ENCODE measurements at regions not wholly inside any gene's neighbourhood (a gene's known extent, or its start where the extent isn't known, plus 50 kb on each side); places are given as distances from the start of the nearest gene placed in this dataset.

DNA sequence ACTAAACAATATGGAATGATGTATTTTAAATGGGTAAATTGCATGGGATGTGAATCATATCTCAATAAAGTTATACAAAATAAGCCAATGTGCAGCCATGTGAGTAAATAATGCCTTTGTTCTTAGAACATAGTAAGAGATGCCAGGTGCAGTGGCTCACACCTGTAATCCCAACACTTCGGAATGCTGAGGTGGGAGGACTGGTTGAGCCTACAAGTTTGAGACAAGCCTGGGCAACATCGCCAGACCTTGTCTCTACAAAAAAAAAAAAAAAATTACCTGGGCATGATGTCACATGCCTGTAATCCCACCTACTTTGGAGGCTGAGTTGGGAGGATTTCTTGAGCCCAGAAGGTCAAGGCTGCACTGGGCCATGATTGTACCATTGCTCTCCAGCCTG is 230.7 kb downstream of the RFC3 start:
- H3K4me3 Mint-ChIP-seq: no peak overlapping the region
- no peak overlapping the region for H3K27ac Mint-ChIP-seq
- ATAC-seq (ENCODE audit: low read depth) (no peak), DNase-seq (ENCODE audit: low spot score in 2 of 2) (no peak)
- H3K27me3 Mint-ChIP-seq: peaks cover 1% of the 10 kb centered on the region
- H3K36me3 Mint-ChIP-seq: no peaks in the 10 kb centered on the region
- H3K4me1 Mint-ChIP-seq: no peaks in the 10 kb centered on the region
- H3K9me3 Mint-ChIP-seq: peaks cover 2% of the 10 kb centered on the region

DNA sequence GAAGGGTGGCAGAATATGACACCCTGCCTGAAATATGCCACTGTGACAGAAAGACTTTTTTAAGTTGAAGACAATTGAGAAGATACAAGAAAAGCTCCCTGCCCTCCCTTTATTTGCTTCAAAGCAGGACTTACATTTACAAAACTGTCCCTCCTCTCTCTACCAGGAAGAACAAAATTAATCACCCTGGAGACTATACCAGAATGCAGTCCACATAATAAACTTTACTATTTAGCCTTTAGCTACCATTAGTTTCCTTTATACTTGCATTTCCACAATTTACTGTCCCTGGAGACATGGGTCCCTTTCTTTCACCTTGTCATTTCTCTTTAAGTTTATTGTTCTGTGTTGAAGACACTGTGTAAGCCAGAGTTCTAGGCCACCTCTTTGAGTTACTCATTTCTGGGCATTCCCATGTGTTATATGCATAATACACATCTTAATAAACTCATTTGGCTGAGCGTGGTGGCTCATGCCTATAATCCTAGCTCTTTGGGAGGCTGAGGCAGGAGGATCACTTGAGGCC is 238.8 kb downstream of the RFC3 start:
- Mint-ChIP-seq H3K4me3 (no peak overlapping the region), H3K4me1 (no peaks in the 10 kb centered on the region), H3K36me3 (no peaks in the 10 kb centered on the region), H3K27ac (no peak overlapping the region), H3K27me3 (no peaks in the 10 kb centered on the region), H3K9me3 (peaks cover 2% of the 10 kb centered on the region)
- no peak for DNase-seq (ENCODE audit: low spot score in 2 of 2)
- no peak for ATAC-seq (ENCODE audit: low read depth)

DNA sequence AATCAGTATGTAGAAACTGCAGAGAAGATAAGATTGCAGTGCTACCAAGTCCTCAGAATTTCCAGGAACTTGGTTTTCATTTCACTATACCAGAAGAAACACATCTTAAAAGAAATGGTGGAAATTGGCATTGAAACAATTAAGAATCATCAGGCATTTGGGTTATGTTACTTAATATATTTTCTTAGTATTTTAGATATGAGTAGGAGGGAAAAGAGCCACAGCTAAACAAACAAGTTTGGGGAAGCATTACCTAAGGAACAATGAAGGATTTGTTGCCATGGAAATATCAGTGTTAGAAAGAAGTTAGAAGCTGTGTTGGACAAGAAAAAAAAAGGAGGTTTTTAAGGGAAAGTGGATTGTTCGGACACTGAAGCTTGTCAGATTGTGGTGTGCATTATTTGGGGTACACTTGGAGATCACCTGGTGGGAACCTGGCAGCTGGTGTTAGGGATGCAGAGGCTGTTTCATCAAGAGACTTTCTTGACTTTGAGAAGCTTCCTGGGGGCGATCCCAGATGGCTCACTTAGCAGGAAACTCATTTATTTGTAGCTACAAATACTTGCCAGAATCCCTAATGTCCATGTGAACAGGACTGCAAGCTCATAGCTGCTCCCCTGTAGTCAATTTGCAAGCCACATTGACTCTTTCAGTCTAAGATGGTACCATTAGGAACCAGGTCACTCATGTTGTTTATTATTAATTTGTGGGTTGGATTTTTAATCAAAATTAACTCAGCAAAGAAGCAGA is 246.7 kb downstream of the RFC3 start:
- Mint-ChIP-seq H3K4me3 (no peak overlapping the region), H3K9me3 (no peaks in the 10 kb centered on the region), H3K4me1 (no peaks in the 10 kb centered on the region), H3K36me3 (no peaks in the 10 kb centered on the region), H3K27me3 (no peaks in the 10 kb centered on the region), H3K27ac (no peak overlapping the region)
- no peak for ATAC-seq (ENCODE audit: low read depth)
- no peak for DNase-seq (ENCODE audit: low spot score in 2 of 2)

DNA sequence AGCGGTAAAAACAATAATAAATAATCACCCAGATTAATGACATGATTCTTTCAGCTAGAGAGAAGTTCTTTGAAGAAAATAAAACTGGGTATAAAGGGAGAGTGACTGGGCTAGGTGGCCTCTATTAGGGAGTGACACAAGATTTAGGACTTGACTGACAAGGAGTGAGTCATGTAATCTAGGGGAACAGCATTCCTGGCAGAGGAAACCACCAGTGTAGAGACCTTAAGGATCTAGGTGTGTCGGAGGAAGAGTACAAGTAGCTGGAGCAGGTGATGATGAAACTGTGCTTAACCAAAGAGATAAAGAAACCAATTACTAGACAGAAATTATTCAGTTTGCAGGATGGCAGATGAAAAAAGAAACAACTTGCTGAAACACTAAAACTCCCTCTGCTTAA is 248.0 kb downstream of the RFC3 start:
- Mint-ChIP-seq H3K4me3 (no peak overlapping the region), H3K36me3 (no peaks in the 10 kb centered on the region), H3K9me3 (peaks cover 2% of the 10 kb centered on the region), H3K27me3 (no peaks in the 10 kb centered on the region), H3K27ac (no peak overlapping the region), H3K4me1 (no peaks in the 10 kb centered on the region)
- DNase-seq (ENCODE audit: low spot score in 2 of 2) (no peak), ATAC-seq (ENCODE audit: low read depth) (no peak)

DNA sequence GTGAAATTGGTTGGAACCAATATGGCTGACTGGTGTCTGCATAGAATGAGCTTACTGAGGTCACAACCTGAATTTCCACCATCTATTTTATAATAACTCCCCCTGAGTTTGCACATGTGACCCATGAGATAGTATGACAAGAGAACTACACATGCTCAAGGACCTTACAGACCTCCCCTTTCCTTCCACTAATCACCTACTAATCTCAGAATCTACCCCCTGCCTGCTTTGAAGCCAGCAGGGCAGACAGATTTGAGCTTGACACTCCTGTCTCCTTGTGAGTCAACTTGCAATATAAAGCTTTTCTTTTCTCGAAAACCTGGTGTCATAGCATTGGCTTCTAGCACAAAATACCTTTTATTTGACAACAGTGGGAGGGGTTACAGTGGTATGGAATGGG is 248.4 kb downstream of the RFC3 start:
- DNase-seq (ENCODE audit: low spot score in 2 of 2): no peak
- Mint-ChIP-seq H3K27me3 (no peaks in the 10 kb centered on the region), H3K9me3 (peaks cover 2% of the 10 kb centered on the region), H3K36me3 (no peaks in the 10 kb centered on the region), H3K27ac (no peak overlapping the region), H3K4me1 (no peaks in the 10 kb centered on the region), H3K4me3 (no peak overlapping the region)
- no peak for ATAC-seq (ENCODE audit: low read depth)

DNA sequence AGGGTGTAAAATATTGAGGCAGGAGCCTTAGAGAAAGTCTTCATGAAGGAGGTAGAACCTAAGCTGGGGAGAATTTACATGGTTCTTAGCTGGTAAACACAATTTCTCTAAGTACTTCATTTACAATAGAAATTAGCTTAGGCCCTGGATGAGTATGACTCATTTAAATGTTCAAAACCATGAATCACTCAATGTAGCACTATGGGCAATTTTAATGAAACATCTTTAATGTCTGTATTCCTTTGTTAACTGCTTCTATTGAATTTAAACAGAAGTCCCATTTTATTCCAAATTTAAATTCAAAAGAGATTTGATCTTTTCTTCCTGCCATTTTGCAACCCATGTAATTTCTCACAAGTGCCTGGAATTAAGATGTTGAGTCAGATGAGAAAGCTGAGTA is 252.1 kb downstream of the RFC3 start:
- no peaks in the 10 kb centered on the region for H3K36me3 Mint-ChIP-seq
- no peak for DNase-seq (ENCODE audit: low spot score in 2 of 2)
- no peak overlapping the region for H3K27ac Mint-ChIP-seq
- H3K4me1 Mint-ChIP-seq: no peaks in the 10 kb centered on the region
- peaks cover 8% of the 10 kb centered on the region for H3K9me3 Mint-ChIP-seq
- H3K27me3 Mint-ChIP-seq: no peaks in the 10 kb centered on the region
- H3K4me3 Mint-ChIP-seq: no peak overlapping the region
- no peak for ATAC-seq (ENCODE audit: low read depth)

DNA sequence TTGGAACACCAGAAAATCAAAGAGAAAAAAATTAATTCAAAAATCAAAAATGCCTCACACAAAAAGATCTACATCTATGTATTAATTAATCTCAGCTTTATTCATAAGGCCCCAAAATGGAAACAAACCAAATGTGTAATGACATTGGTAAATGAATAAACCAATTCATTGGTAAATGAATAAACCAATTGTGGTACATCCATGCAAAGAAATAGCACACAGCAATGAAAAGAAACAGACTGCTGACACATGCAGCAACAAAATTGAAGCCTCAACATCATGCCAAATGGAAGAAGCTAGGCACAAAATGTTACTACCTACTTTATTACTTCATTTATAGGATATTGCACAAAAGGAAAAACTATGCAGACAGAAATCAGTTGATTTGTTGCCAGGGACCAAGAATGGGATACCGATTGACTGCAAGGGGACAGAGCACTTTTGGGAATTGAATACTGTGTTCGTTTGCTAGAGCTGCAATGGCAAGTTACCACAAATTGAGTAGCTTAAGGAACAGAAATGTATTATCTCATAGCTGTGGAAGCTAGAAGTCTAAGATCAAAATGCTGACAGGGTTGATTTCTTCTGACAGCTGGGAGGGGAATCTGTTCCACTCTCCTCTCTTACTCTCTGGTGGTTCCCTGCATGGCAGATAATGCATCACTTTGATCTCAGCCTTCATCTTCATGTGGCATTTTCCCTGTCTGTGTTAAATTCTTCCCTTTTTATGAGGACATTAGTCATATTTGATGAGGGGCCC is 252.8 kb downstream of the RFC3 start:
- H3K4me3 Mint-ChIP-seq: no peak overlapping the region
- no peak overlapping the region for H3K27ac Mint-ChIP-seq
- peaks cover 8% of the 10 kb centered on the region for H3K9me3 Mint-ChIP-seq
- ATAC-seq (ENCODE audit: low read depth) (no peak), DNase-seq (ENCODE audit: low spot score in 2 of 2) (no peak)
- no peaks in the 10 kb centered on the region for H3K27me3 Mint-ChIP-seq
- H3K36me3 Mint-ChIP-seq: no peaks in the 10 kb centered on the region
- no peaks in the 10 kb centered on the region for H3K4me1 Mint-ChIP-seq

DNA sequence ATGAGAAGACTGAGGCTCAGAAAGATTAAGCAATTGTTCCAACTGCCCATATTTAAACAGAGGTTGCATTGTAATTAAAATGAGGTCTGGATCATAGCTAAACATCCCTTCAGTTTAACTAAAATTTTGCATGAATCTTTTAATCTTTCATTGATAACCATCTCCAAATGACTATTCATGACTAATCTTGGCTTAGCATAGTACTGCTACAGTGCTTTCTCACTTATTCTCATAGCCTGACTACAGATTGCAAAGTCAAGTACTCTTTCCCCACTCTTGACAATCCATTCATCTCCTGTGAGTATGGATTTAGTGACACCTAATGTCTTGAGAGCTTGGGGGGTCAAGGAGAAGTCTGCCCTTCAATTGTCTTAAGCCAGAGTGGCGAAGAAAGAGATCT is 258.4 kb downstream of the RFC3 start:
- no peak overlapping the region for H3K27ac Mint-ChIP-seq
- no peak for ATAC-seq (ENCODE audit: low read depth)

DNA sequence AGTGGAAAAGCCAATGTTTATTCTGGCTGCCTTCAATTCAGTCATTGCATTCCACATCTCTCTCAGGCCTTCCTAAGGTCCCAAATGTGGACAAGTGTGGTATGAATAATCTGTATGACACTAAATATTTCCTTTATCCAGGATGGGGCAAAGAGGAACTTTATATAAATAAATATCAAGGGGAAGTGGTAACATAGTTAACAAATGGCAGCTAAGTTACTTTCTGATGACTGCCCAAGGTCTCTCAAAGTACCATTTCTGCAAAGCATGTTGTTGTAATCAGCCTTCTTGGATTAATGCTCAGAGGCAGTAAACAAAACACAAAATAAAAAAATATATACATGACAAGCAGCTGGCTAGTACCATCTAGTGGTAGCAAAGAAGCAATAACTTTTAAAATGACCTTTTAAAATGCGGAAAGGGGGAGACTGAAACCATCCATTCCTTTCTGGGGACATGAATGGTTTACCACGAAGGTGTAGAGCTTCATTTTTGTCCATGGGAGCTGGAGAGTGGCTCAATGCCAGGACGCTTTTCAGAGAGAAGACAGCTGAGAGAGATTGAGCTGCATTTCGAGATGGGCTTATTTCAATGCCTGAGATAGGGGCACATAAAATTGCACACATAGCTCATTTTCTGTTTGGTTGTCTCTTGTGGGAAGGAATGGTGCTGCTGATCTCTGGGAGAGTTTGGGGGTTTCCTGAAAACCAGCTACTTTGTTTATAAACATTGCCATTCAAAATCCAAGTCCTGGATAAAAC is 259.2 kb downstream of the RFC3 start:
- DNase-seq (ENCODE audit: low spot score in 2 of 2) (no peak), ATAC-seq (ENCODE audit: low read depth) (no peak)
- H3K4me1 Mint-ChIP-seq: no peaks in the 10 kb centered on the region
- no peak overlapping the region for H3K4me3 Mint-ChIP-seq
- no peaks in the 10 kb centered on the region for H3K36me3 Mint-ChIP-seq
- no peak overlapping the region for H3K27ac Mint-ChIP-seq
- no peaks in the 10 kb centered on the region for H3K27me3 Mint-ChIP-seq
- H3K9me3 Mint-ChIP-seq: peaks cover 7% of the 10 kb centered on the region

More for the DNA sequence above, 258.4 kb downstream of the RFC3 start:
- Mint-ChIP-seq H3K4me3 (no peak overlapping the region), H3K9me3 (peaks cover 7% of the 10 kb centered on the region), H3K4me1 (no peaks in the 10 kb centered on the region), H3K27me3 (no peaks in the 10 kb centered on the region), H3K36me3 (no peaks in the 10 kb centered on the region)
- DNase-seq (ENCODE audit: low spot score in 2 of 2): no peak

DNA sequence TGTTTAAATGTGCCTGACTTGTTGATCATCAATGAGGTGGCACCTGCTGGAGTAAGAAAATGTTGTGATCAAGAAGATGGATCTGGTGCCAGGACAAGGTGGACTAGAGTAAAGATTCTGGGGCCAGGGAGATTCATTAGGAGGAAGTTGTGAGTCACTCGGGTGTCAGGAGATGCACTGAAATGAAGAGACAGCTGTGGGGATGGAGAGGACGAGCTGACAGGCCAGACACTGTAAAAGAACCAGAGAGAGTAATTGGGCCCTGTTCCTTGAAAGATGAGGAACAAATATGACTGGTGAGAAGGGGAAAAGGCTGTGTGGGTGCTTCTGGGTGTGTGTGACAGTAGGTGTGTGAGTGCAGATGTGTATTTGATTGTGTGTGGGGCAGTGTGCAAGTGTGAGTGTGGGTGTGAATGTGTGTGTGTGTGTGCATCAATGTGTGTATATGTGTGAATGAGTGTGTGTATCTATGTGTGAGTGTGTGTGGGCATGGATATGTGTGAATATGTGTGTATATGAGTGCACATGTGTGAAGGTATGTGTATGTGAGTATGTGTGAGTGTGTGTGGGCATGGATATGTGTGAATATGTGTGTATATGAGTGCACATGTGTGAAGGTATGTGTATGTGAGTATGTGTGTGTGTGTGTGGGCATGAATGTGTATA is 260.5 kb downstream of the RFC3 start:
- H3K27me3 Mint-ChIP-seq: no peaks in the 10 kb centered on the region
- no peaks in the 10 kb centered on the region for H3K36me3 Mint-ChIP-seq
- no peak for ATAC-seq (ENCODE audit: low read depth)
- H3K4me3 Mint-ChIP-seq: no peak overlapping the region
- H3K27ac Mint-ChIP-seq: no peak overlapping the region
- no peak for DNase-seq (ENCODE audit: low spot score in 2 of 2)
- H3K9me3 Mint-ChIP-seq: peaks cover 2% of the 10 kb centered on the region
- H3K4me1 Mint-ChIP-seq: no peaks in the 10 kb centered on the region

DNA sequence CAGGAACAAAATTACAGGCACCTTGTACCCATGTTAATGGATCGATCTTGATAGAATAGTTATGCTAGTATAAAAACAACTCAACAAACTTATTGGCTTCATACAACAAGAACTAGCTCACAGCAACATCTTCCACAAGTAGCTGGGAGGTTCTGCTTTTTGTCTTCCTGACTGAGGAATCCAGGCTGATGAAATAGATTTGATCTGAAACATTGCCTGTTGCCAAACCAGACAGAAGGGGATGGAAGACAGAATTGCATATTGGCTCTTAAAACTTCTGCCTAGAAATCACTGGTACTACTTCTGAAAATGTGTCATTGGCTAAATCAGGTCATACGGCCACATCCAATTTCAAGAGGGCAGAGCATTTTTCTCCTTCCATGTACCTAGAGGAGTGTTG is 267.3 kb downstream of the RFC3 start:
- no peaks in the 10 kb centered on the region for H3K27me3 Mint-ChIP-seq
- ATAC-seq (ENCODE audit: low read depth): no peak
- H3K9me3 Mint-ChIP-seq: no peaks in the 10 kb centered on the region
- no peak overlapping the region for H3K4me3 Mint-ChIP-seq
- no peak overlapping the region for H3K27ac Mint-ChIP-seq
- H3K36me3 Mint-ChIP-seq: peaks cover 2% of the 10 kb centered on the region
- DNase-seq (ENCODE audit: low spot score in 2 of 2): no peak
- H3K4me1 Mint-ChIP-seq: no peaks in the 10 kb centered on the region

DNA sequence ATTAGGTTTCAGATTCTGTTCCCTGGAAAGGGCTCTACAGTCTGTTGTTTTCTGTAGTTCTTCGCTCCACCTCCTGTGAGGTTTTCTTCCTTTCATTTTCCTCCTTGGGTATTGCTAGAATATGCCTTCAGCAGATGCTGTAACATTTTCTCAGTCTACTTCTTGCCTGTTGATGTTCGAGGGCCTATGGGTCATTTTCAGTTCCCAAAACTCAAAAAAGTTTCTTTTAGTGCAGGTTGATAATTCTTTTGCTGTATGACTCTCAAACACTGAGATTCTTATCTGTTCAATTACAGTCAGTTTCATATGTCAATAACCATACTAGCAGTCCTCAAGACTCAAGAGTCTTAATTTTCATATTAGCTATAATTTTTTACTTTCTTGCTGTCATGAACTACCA is 268.3 kb downstream of the RFC3 start:
- DNase-seq (ENCODE audit: low spot score in 2 of 2): no peak
- ATAC-seq (ENCODE audit: low read depth): no peak
- no peaks in the 10 kb centered on the region for H3K9me3 Mint-ChIP-seq
- no peaks in the 10 kb centered on the region for H3K4me1 Mint-ChIP-seq
- H3K27me3 Mint-ChIP-seq: no peaks in the 10 kb centered on the region
- H3K4me3 Mint-ChIP-seq: no peak overlapping the region
- H3K27ac Mint-ChIP-seq: no peak overlapping the region
- H3K36me3 Mint-ChIP-seq: peaks cover 2% of the 10 kb centered on the region

DNA sequence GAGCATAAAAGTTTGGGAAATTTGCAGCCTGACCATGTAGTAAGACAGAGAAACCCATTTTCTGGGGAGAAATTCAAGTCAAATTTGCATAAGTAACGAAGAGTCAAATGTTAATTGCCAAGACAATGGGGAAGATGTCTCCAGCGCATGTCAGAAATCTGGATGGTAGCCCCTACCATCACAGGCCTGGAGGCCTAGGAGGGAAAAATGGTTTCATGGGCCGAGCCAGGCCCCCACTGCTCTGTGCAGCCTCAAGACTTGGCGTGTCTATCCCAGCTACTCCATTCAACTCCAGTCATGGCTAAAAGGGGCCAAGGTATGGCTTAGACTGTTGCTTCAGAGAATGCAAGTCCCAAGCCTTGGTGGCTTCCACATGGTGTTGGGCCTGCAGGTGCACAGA is 269.8 kb downstream of the RFC3 start:
- Mint-ChIP-seq H3K4me1 (no peaks in the 10 kb centered on the region), H3K36me3 (peaks cover 2% of the 10 kb centered on the region), H3K27ac (no peak overlapping the region), H3K9me3 (no peaks in the 10 kb centered on the region), H3K4me3 (no peak overlapping the region), H3K27me3 (no peaks in the 10 kb centered on the region)
- DNase-seq (ENCODE audit: low spot score in 2 of 2) (no peak), ATAC-seq (ENCODE audit: low read depth) (no peak)

DNA sequence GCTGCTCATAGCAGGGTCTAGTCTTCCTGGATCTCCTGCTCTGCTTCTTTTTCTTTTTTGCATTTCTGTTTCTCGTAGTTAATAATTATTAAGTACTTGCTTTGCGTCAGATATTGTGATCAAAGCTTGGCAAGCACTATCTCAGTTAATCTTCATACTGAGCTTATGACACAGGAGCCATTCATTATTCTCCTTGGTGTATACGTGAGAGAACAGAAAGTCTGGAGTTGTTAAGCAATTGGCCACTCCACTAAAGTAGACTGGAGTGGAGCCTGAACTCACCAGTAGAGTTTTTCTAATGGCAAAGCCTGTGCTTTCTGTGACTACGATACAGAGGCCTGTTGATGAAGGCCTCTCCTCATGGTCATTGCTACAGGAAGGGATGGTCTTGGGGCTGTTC is 285.9 kb downstream of the RFC3 start:
- DNase-seq (ENCODE audit: low spot score in 2 of 2) (no peak), ATAC-seq (ENCODE audit: low read depth) (no peak)
- Mint-ChIP-seq H3K27me3 (no peaks in the 10 kb centered on the region), H3K36me3 (no peaks in the 10 kb centered on the region), H3K27ac (no peak overlapping the region), H3K9me3 (no peaks in the 10 kb centered on the region), H3K4me3 (no peak overlapping the region), H3K4me1 (no peaks in the 10 kb centered on the region)

Measured in memory B cell (primary cell).